ENCODE measurements at regions not wholly inside any gene's neighbourhood (a gene's known extent, or its start where the extent isn't known, plus 50 kb on each side); places are given as distances from the start of the nearest gene placed in this dataset.

GRCh38 chr6:27772261-27773001, 139.8 kb downstream of the OR2B2 start:
- no peak overlapping the region for H2BK20ac ChIP-seq (ENCODE audit: low read depth, low read length, poor library complexity, severe bottlenecking)
- Mint-ChIP-seq H3K36me3 (ENCODE audit: insufficient read depth in 1 of 3, low read depth in 3 of 3) (peaks cover 4 to 19% (median 10%) of the 10 kb centered on the region in 3 experiments), H3K4me1 (peaks cover 41 to 42% of the 10 kb centered on the region in 2 experiments), H3K4me3 (peak overlapping the region; percentile 48 to 75), H3K27ac (no peak overlapping the region), H3K27me3 (ENCODE audit: low read depth) (peaks cover 98% of the 10 kb centered on the region), H3K9me3 (peaks cover 23 to 28% of the 10 kb centered on the region in 2 experiments)
- H2BK5ac ChIP-seq (ENCODE audit: insufficient read length, low read length): no peak overlapping the region
- no peak overlapping the region for H2BK12ac ChIP-seq (ENCODE audit: insufficient read length, low read depth, low read length)
- H3K4me2 ChIP-seq (ENCODE audit: insufficient read depth, insufficient read length, low read length): peak overlapping the region; percentile 90
- no peaks in the 10 kb centered on the region for H3K9me3 ChIP-seq (ENCODE audit: control insufficient read depth, low read depth, low read length)
- no peak overlapping the region for H3K27ac ChIP-seq (ENCODE audit: insufficient read length, low read depth, low read length)
- no peak overlapping the region for H3K9ac ChIP-seq (ENCODE audit: extremely low read depth, insufficient read length, low read length)
- H2AFZ ChIP-seq (ENCODE audit: low read length): no peak overlapping the region
- no peak overlapping the region for H3K18ac ChIP-seq (ENCODE audit: insufficient read length, low read depth, low read length)
- H2BK15ac ChIP-seq (ENCODE audit: low read depth, low read length): no peak overlapping the region
- H3K79me1 ChIP-seq (ENCODE audit: insufficient read depth, low read depth, low read length, poor library complexity, severe bottlenecking): no peaks in the 10 kb centered on the region
- no peak overlapping the region for H4K8ac ChIP-seq (replicated peaks; ENCODE audit: insufficient read length, low read depth, low read length)
- peaks cover 4% of the 10 kb centered on the region for H3K23me2 ChIP-seq (ENCODE audit: insufficient read length, low read depth, low read length, poor library complexity, severe bottlenecking)
- H3K4me1 ChIP-seq (ENCODE audit: insufficient read depth, low read length): no peaks in the 10 kb centered on the region
- no peak overlapping the region for H2BK120ac ChIP-seq (ENCODE audit: low read depth, low read length, poor library complexity, severe bottlenecking)
- 0 out of 2 replicates have a peak overlapping the region, but pooled peaks have one; percentile 19 for H3K14ac ChIP-seq (ENCODE audit: insufficient read depth, low read length)
- DNase-seq: peak; percentile 94
- peak; percentile 94 for TF ChIP-seq CTCF (conservative IDR thresholded peaks at IDR 0.05)
- H3K56ac ChIP-seq (ENCODE audit: insufficient read length, low read depth, low read length): no peak overlapping the region
- H3K27me3 ChIP-seq (ENCODE audit: insufficient read depth, low read length): peaks cover 37% of the 10 kb centered on the region
- no peak overlapping the region for H4K5ac ChIP-seq (ENCODE audit: insufficient read length, low read depth, low read length)
- H4K20me1 ChIP-seq (ENCODE audit: control insufficient read depth, insufficient read depth, insufficient read length): no peaks in the 10 kb centered on the region
- no peak overlapping the region for H4K91ac ChIP-seq (ENCODE audit: insufficient read length, low read depth, low read length)
- no peak overlapping the region for H3T11ph ChIP-seq (ENCODE audit: low read length)
- H3K23ac ChIP-seq (ENCODE audit: insufficient read length, low read depth, low read length): no peak overlapping the region
- no peak overlapping the region for H3K4ac ChIP-seq (ENCODE audit: low read depth, low read length)
- WGBS (ENCODE audit: extremely low coverage, insufficient read length, low lambda C conversion rate): no CpG with 5 or more reads among the region's 33 CpGs
- no peaks in the 10 kb centered on the region for H3K79me2 ChIP-seq (ENCODE audit: insufficient read depth, low read length)
- no peak overlapping the region for H2AK5ac ChIP-seq (ENCODE audit: insufficient read length, low read length)
